HUES6 (cell line): ENCODE measurements at regions not wholly inside any gene's neighbourhood (a gene's known extent, or its start where the extent isn't known, plus 50 kb on each side); places are given as distances from the start of the nearest gene placed in this dataset.

Experiments used
- H3K27ac ChIP-seq: 2 replicates; pipeline ENCODE4 v1.7.0; 2013; ENCODE audit warnings: low read depth, mild to moderate bottlenecking, low read length, inconsistent platforms
- H3K27me3 ChIP-seq: 2 replicates; pipeline ENCODE4 v1.6.1; 2013; ENCODE audit warnings: low read length; ENCODE audit not compliant: control insufficient read depth, insufficient read depth
- H3K36me3 ChIP-seq: 2 replicates; pipeline ENCODE4 v1.6.1; 2013; ENCODE audit warnings: low read length; ENCODE audit not compliant: control insufficient read depth, insufficient read depth
- H3K4me1 ChIP-seq: 2 replicates; pipeline ENCODE4 v1.6.1; 2013; ENCODE audit warnings: low read length; ENCODE audit not compliant: control insufficient read depth, insufficient read depth
- H3K4me3 ChIP-seq: 2 replicates; pipeline ENCODE4 v1.5.1; 2013; ENCODE audit warnings: low read depth, low read length
- H3K9ac ChIP-seq: one replicate; pipeline ENCODE4 v1.6.1; 2013; ENCODE audit warnings: mild to moderate bottlenecking, low read length
- H3K9me3 ChIP-seq: 2 replicates; pipeline ENCODE4 v1.6.1; 2013; ENCODE audit warnings: low read depth, low read length; ENCODE audit not compliant: control insufficient read depth, insufficient read depth

GRCh38 chr18:70453058-70453775 is 164.4 kb downstream of the SOCS6 start:
- no peaks in the 10 kb centered on the region for H3K36me3 ChIP-seq
- H3K27ac ChIP-seq = no peak overlapping the region
- H3K4me1 ChIP-seq = peaks cover 23% of the 10 kb centered on the region
- H3K9me3 ChIP-seq = no peaks in the 10 kb centered on the region
- no peaks in the 10 kb centered on the region for H3K27me3 ChIP-seq
- no peak overlapping the region for H3K9ac ChIP-seq
- no peak overlapping the region for H3K4me3 ChIP-seq

GRCh38 chr18:70452501-70452900 is 163.7 kb downstream of the SOCS6 start:
- H3K27me3 ChIP-seq = no peaks in the 10 kb centered on the region
- no peak overlapping the region for H3K4me3 ChIP-seq
- H3K27ac ChIP-seq = no peak overlapping the region
- no peaks in the 10 kb centered on the region for H3K36me3 ChIP-seq
- H3K4me1 ChIP-seq = peaks cover 23% of the 10 kb centered on the region
- H3K9me3 ChIP-seq = no peaks in the 10 kb centered on the region
- no peak overlapping the region for H3K9ac ChIP-seq

DNA sequence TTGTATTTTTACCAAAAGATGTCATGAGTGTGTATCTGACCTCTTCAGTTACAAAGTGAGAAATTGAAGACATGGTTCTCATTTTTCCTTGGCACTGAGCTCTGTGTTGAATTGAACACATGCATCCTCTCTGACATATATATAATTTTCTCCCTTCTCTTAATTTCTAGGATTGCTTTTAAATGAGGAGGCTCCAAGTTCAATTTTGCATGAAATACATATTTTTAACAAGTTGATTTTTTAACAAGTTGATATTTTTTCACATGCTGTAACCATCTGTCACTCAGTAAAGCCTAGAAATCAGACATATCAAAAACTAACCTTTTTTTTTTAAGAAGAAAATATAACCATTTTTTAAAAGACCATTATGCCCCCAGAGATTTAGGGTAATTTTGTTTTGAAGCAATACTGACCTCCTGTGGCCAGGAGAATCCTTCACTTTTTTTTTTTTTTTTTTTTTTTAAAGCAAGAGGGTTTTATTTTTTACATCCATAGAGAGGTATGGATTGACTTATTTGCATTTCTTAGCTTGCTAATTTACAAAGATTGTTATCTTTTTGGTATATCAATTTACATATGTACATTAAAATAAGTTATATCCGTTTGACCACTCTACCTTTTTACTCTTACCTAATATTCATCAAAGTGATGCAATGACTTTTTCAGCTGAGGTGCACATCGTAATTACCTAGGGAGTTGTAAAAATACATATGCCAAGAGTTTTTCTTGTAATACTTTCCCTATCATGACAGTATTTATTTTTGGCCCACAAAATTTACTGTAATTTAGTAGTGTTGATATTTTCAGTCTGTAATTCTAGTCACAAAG is 161.8 kb downstream of the SOCS6 start:
- Histone ChIP-seq H3K27ac (no peak overlapping the region), H3K27me3 (no peaks in the 10 kb centered on the region), H3K4me3 (no peak overlapping the region), H3K4me1 (peaks cover 20% of the 10 kb centered on the region), H3K9me3 (no peaks in the 10 kb centered on the region), H3K36me3 (no peaks in the 10 kb centered on the region), H3K9ac (no peak overlapping the region)

- no peaks in the 10 kb centered on the region for H3K27me3 ChIP-seq
- H3K27ac ChIP-seq = no peak overlapping the region
- H3K9me3 ChIP-seq = peaks cover 10% of the 10 kb centered on the region
- H3K9ac ChIP-seq = no peak overlapping the region
- no peak overlapping the region for H3K4me3 ChIP-seq
- H3K4me1 ChIP-seq = peaks cover 10% of the 10 kb centered on the region; the same call in 1 of the 2 replicates
- H3K36me3 ChIP-seq = no peaks in the 10 kb centered on the region
These were observed 159.7 kb downstream of the SOCS6 start for GRCh38 chr18:70448588-70448987.

DNA sequence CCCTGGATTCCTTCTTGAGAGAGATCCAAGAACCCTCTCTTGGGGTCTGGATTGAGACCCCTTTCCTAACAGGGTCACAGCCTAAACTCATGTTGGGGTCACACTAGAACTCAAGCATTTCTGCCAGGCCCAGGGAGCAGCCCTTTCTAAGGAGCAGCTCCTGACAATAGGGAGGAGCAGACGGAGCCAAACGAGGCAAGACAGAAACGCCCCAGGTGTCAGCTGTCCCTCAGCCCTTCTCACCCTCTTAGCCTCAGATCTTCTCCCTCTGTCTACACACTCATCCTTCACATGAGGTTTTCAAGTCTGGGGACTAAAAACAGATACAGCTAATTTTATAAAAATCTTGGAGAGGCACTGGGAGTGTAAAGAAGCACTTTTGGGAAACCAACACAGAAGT is 157.2 kb downstream of the SOCS6 start:
- no peak overlapping the region for H3K27ac ChIP-seq
- no peak overlapping the region for H3K9ac ChIP-seq
- H3K4me1 ChIP-seq = peaks cover 3% of the 10 kb centered on the region; the same call in 1 of the 2 replicates
- no peak overlapping the region for H3K4me3 ChIP-seq
- no peaks in the 10 kb centered on the region for H3K36me3 ChIP-seq
- no peaks in the 10 kb centered on the region for H3K27me3 ChIP-seq
- peaks cover 29% of the 10 kb centered on the region for H3K9me3 ChIP-seq

GRCh38 chr18:70442933-70443332 is 154.1 kb downstream of the SOCS6 start:
- Histone ChIP-seq H3K4me3 (no peak overlapping the region), H3K9me3 (peaks cover 32% of the 10 kb centered on the region), H3K27ac (no peak overlapping the region)

GRCh38 chr18:70432804-70433400 is 144.1 kb downstream of the SOCS6 start:
- H3K36me3 ChIP-seq = no peaks in the 10 kb centered on the region
- no peaks in the 10 kb centered on the region for H3K9me3 ChIP-seq
- no peaks in the 10 kb centered on the region for H3K4me1 ChIP-seq
- no peak overlapping the region for H3K4me3 ChIP-seq
- H3K9ac ChIP-seq = no peak overlapping the region
- no peak overlapping the region for H3K27ac ChIP-seq
- H3K27me3 ChIP-seq = no peaks in the 10 kb centered on the region

More at GRCh38 chr18:70442933-70443332, 154.1 kb downstream of the SOCS6 start:
- no peaks in the 10 kb centered on the region for H3K36me3 ChIP-seq
- H3K27me3 ChIP-seq = no peaks in the 10 kb centered on the region
- H3K9ac ChIP-seq = no peak overlapping the region
- no peaks in the 10 kb centered on the region for H3K4me1 ChIP-seq

DNA sequence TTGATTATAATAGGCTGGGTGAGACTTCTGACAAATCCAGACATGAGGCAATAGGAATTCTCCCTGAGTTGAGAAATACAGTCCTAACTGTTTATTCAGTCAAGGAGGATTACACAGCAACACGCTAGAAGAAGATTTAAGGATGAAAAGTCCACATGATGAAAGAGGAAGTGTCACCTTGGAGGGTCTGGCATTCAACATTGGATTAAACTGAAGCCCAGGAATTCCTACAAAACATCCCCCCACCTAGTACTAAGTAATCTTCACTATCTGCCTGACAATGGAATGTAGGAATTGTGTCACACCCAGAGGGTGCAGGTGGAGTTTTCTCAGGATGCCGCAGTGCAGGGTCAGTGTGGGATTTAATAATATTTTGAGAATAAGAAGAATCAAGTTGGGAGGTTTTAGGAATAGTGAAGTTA is 142.4 kb downstream of the SOCS6 start:
- Histone ChIP-seq H3K4me3 (no peak overlapping the region), H3K36me3 (no peaks in the 10 kb centered on the region), H3K27ac (no peak overlapping the region), H3K9me3 (no peaks in the 10 kb centered on the region), H3K9ac (no peak overlapping the region), H3K4me1 (no peaks in the 10 kb centered on the region), H3K27me3 (no peaks in the 10 kb centered on the region)

DNA sequence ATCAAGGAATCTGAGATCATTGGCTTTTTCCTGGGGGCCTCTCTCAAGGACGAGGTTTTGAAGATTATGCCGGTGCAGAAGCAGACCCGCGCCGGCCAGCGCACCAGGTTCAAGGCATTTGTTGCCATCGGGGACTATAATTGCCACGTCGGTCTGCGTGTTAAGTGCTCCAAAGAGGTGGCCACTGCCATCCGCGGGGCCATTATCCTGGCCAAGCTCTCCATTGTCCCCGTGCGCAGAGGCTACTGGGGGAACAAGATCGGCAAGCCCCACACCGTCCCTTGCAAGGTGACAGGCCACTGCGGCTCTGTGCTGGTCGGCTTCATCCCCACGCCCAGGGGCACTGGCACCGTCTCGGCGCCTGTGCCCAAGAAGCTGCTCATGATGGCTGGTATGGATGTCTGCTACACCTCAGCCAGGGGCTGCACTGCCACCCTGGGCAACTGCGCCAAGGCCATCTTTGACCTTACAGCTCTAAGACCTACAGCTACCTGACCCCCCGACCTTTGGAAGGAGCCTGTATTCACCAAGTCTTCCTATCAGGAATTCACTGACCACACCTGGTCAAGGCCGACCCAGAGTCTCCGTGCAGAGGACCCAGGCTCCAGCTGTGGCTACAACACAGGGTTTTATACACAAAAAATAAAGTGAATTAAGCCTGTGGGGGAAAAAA is 141.8 kb downstream of the SOCS6 start:
- Histone ChIP-seq H3K4me1 (no peaks in the 10 kb centered on the region), H3K27ac (no peak overlapping the region), H3K9ac (no peak overlapping the region), H3K27me3 (no peaks in the 10 kb centered on the region), H3K4me3 (no peak overlapping the region), H3K9me3 (no peaks in the 10 kb centered on the region), H3K36me3 (no peaks in the 10 kb centered on the region)

DNA sequence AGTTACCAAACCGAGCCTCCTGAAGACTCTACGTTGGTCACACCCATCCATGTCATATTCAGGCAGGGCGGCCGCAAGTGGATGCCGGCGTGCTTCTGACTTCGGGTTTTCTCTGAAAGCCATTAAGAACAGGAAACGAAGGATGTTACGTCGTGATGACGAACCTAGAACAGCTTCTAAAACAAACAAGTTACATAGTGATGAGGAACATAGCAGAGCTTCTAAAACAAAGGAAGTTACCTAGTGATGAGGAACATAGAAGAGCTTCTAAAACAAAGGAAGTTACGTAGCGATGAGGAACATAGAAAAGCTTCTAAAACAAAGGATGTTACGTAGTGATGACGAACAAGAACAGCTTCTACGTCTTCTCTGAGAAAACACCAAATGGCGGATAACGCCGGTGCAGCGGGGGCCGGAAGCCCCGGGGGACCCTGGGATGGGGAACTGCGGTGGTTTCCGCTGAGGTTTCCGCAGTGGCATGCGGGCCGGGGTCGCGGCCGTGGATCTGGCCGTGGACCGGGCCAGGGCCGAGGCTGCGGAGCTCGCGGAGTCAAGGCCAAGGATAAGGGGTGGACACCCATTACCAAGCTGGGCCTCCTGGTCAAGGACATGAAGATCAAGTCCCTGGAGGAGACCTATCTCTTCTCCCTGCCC is 141.1 kb downstream of the SOCS6 start:
- no peaks in the 10 kb centered on the region for H3K4me1 ChIP-seq
- no peak overlapping the region for H3K9ac ChIP-seq
- H3K36me3 ChIP-seq = no peaks in the 10 kb centered on the region
- no peaks in the 10 kb centered on the region for H3K9me3 ChIP-seq
- no peaks in the 10 kb centered on the region for H3K27me3 ChIP-seq
- H3K4me3 ChIP-seq = no peak overlapping the region
- no peak overlapping the region for H3K27ac ChIP-seq
